HEK293 (cell line): ENCODE measurements at regions not wholly inside any gene's neighbourhood (a gene's known extent, or its start where the extent isn't known, plus 50 kb on each side); places are given as distances from the start of the nearest gene placed in this dataset.

ENCODE experiments used
- CTCF ChIA-PET: fragments of 350-600 bp; formaldehyde crosslinking; extraction: SDS; loops from one replicate; lab custom pipeline; 2021; ENCODE audit warnings: antibody characterized with exemption; lab: Yijun Ruan, JAX
- POLR2A ChIA-PET: fragments of 300-600 bp; formaldehyde crosslinking; extraction: SDS; loops from one replicate; lab custom pipeline; 2020; ENCODE audit warnings: antibody characterized with exemption, inconsistent platforms; lab: Yijun Ruan, JAX
- H3K27ac ChIP-seq: fragments of 200-500 bp; sonication (Bioruptor generic); 2 replicates; pipeline ENCODE4 v1.5.1; 2014; ENCODE audit warnings: low read depth, low read length, control low read depth, inconsistent platforms; ENCODE audit errors: extremely low read depth
- H3K36me3 ChIP-seq, 2 experiments: fragments of 200-500 bp in 1 of 2; sonication (Bioruptor generic) in 1 of 2; 1 replicate in 1 of 2; 2 replicates in 1 of 2; pipeline ENCODE4 v1.5.1; 2014 to 2017; ENCODE audit warnings: inconsistent platforms in 2 of 2, low read length in 2 of 2; ENCODE audit not compliant: control insufficient read depth in 2 of 2, insufficient read depth in 1 of 2
- H3K4me1 ChIP-seq: fragments of 200-500 bp; sonication (Bioruptor generic); 2 replicates; pipeline ENCODE4 v1.5.1; 2014; ENCODE audit warnings: mild to moderate bottlenecking, low read length, inconsistent platforms; ENCODE audit not compliant: control insufficient read depth, insufficient read depth
- H3K4me3 ChIP-seq: 2 replicates; pipeline ENCODE4 v1.5.1; 2011; ENCODE audit warnings: low read depth, mild to moderate bottlenecking, control low read depth, low read length, moderate library complexity
- H3K9me3 ChIP-seq: fragments of 200-500 bp; sonication (Bioruptor generic); 2 replicates; pipeline ENCODE4 v1.5.1; 2014; ENCODE audit warnings: low read depth, low read length, inconsistent platforms; ENCODE audit not compliant: control insufficient read depth, insufficient read depth
- EGR2 ChIP-seq: fragments of 450-650 bp; formaldehyde crosslinking; IDR thresholded peaks from 2 replicates; pipeline ENCODE4 v1.5.1; 2016; ENCODE audit warnings: low read depth, missing biosample characterization, missing genetic modification characterization
- INSM2 ChIP-seq: fragments of 450-650 bp; formaldehyde crosslinking; IDR thresholded peaks from 2 replicates; pipeline ENCODE4 v1.5.1; 2016; ENCODE audit warnings: missing biosample characterization, missing genetic modification characterization
- PRDM6 ChIP-seq: fragments of 450-650 bp; formaldehyde crosslinking; IDR thresholded peaks from 2 replicates; pipeline ENCODE4 v1.5.1; 2017; ENCODE audit warnings: missing biosample characterization, missing genetic modification characterization
- SCRT2 ChIP-seq: fragments of 450-650 bp; formaldehyde crosslinking; IDR thresholded peaks from 2 replicates; pipeline ENCODE4 v1.5.1; 2016; ENCODE audit warnings: missing biosample characterization, missing genetic modification characterization
- ZNF140 ChIP-seq: fragments of 450-650 bp; formaldehyde crosslinking; IDR thresholded peaks from 2 replicates; pipeline ENCODE4 v1.5.1; 2016; ENCODE audit warnings: missing biosample characterization, missing genetic modification characterization
- ZNF214 ChIP-seq: fragments of 450-650 bp; formaldehyde crosslinking; IDR thresholded peaks from 2 replicates; pipeline ENCODE4 v1.5.1; 2017; ENCODE audit warnings: missing biosample characterization, mild to moderate bottlenecking, missing genetic modification characterization, borderline replicate concordance
- ZNF248 ChIP-seq: fragments of 450-650 bp; formaldehyde crosslinking; IDR thresholded peaks from 2 replicates; pipeline ENCODE4 v1.5.1; 2017; ENCODE audit warnings: missing biosample characterization, missing genetic modification characterization
- ZNF324 ChIP-seq: fragments of 450-650 bp; formaldehyde crosslinking; IDR thresholded peaks from 2 replicates; pipeline ENCODE4 v1.5.1; 2016; ENCODE audit warnings: missing biosample characterization, missing genetic modification characterization
- ZNF366 ChIP-seq: fragments of 450-650 bp; formaldehyde crosslinking; conservative IDR thresholded peaks from 2 replicates; pipeline ENCODE4 v1.5.1; 2016; ENCODE audit warnings: missing biosample characterization, missing genetic modification characterization
- ZNF513 ChIP-seq: fragments of 450-650 bp; IDR thresholded peaks from 2 replicates; pipeline ENCODE4 v1.5.1; 2018; ENCODE audit warnings: missing biosample characterization, missing genetic modification characterization
- ZNF514 ChIP-seq: fragments of 450-650 bp; formaldehyde crosslinking; IDR thresholded peaks from 2 replicates; pipeline ENCODE4 v1.5.1; 2016; ENCODE audit warnings: missing biosample characterization, missing genetic modification characterization
- ZNF530 ChIP-seq: fragments of 450-650 bp; formaldehyde crosslinking; IDR thresholded peaks from 2 replicates; pipeline ENCODE4 v1.5.1; 2016; ENCODE audit warnings: low read depth, missing biosample characterization, missing genetic modification characterization
- ZNF561 ChIP-seq: fragments of 450-650 bp; IDR thresholded peaks from 2 replicates; pipeline ENCODE4 v1.5.1; 2018; ENCODE audit warnings: missing biosample characterization, missing genetic modification characterization, borderline replicate concordance
- ZNF707 ChIP-seq: fragments of 450-650 bp; formaldehyde crosslinking; IDR thresholded peaks from 2 replicates; pipeline ENCODE4 v1.5.1; 2016; ENCODE audit warnings: missing biosample characterization, missing genetic modification characterization
- ZNF768 ChIP-seq: fragments of 450-650 bp; formaldehyde crosslinking; IDR thresholded peaks from 2 replicates; pipeline ENCODE4 v1.5.1; 2018; ENCODE audit warnings: missing biosample characterization, mild to moderate bottlenecking, missing genetic modification characterization
- ZNF843 ChIP-seq: fragments of 450-650 bp; formaldehyde crosslinking; IDR thresholded peaks from 2 replicates; pipeline ENCODE4 v1.5.1; 2016; ENCODE audit warnings: missing biosample characterization, missing genetic modification characterization
- TF ChIP-seq, protein P1 (sequence below): fragments of 450-650 bp; formaldehyde crosslinking; IDR thresholded peaks from 2 replicates; pipeline ENCODE4 v1.5.1; 2016; ENCODE audit warnings: missing biosample characterization, missing genetic modification characterization
- TF ChIP-seq, protein P2 (sequence below): IDR thresholded peaks from 2 replicates; pipeline ENCODE4 v1.6.1; 2011; ENCODE audit warnings: mild to moderate bottlenecking, low read depth, low read length, borderline replicate concordance
- TF ChIP-seq, protein P3 (sequence below): fragments of 450-650 bp; formaldehyde crosslinking; IDR thresholded peaks from 2 replicates; pipeline ENCODE4 v1.5.1; 2016; ENCODE audit warnings: missing biosample characterization, missing genetic modification characterization
- TF ChIP-seq, protein P4 (sequence below): fragments of 450-650 bp; formaldehyde crosslinking; IDR thresholded peaks from 2 replicates; pipeline ENCODE4 v1.5.1; 2016; ENCODE audit warnings: missing biosample characterization, missing genetic modification characterization

GRCh38 chr3:16715281-16715680, 110.1 kb upstream of the DAZL start:
- Histone ChIP-seq H3K4me3 (no peak overlapping the region), H3K9me3 (no peaks in the 10 kb centered on the region), H3K27ac (no peak overlapping the region), H3K36me3 (no peaks in the 10 kb centered on the region), H3K4me1 (no peaks in the 10 kb centered on the region)
- ChIA-PET CTCF (no interaction called here), POLR2A (no interaction called here)
- TF ChIP-seq, protein P1, sequence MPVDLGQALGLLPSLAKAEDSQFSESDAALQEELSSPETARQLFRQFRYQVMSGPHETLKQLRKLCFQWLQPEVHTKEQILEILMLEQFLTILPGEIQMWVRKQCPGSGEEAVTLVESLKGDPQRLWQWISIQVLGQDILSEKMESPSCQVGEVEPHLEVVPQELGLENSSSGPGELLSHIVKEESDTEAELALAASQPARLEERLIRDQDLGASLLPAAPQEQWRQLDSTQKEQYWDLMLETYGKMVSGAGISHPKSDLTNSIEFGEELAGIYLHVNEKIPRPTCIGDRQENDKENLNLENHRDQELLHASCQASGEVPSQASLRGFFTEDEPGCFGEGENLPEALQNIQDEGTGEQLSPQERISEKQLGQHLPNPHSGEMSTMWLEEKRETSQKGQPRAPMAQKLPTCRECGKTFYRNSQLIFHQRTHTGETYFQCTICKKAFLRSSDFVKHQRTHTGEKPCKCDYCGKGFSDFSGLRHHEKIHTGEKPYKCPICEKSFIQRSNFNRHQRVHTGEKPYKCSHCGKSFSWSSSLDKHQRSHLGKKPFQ (tag by site-specific recombination), result no peak
- TF ChIP-seq ZNF530 (tag by site-specific recombination), result no peak
- no peak for TF ChIP-seq ZNF514
- TF ChIP-seq ZNF513 (tag by site-specific recombination), result no peak
- TF ChIP-seq, protein P2, sequence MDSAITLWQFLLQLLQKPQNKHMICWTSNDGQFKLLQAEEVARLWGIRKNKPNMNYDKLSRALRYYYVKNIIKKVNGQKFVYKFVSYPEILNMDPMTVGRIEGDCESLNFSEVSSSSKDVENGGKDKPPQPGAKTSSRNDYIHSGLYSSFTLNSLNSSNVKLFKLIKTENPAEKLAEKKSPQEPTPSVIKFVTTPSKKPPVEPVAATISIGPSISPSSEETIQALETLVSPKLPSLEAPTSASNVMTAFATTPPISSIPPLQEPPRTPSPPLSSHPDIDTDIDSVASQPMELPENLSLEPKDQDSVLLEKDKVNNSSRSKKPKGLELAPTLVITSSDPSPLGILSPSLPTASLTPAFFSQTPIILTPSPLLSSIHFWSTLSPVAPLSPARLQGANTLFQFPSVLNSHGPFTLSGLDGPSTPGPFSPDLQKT, result no peak
- no peak for TF ChIP-seq ZNF140
- TF ChIP-seq INSM2 (tag by site-specific recombination), result no peak
- no peak for TF ChIP-seq ZNF366 (tag by site-specific recombination)
- no peak for TF ChIP-seq ZNF843 (tag by site-specific recombination)
- TF ChIP-seq ZNF768 (tag by site-specific recombination), result no peak

- CTCF ChIA-PET, result no interaction called here
- Histone ChIP-seq H3K4me1 (no peaks in the 10 kb centered on the region), H3K9me3 (no peaks in the 10 kb centered on the region), H3K36me3 (no peaks in the 10 kb centered on the region), H3K4me3 (no peak overlapping the region), H3K27ac (no peak overlapping the region)
- TF ChIP-seq ZNF324 (tag by site-specific recombination), result no peak
- no peak for TF ChIP-seq ZNF561 (tag by site-specific recombination)
- TF ChIP-seq PRDM6, result no peak
- TF ChIP-seq INSM2 (tag by site-specific recombination), result no peak
- TF ChIP-seq ZNF707 (tag by site-specific recombination), result no peak
- TF ChIP-seq, protein P3, sequence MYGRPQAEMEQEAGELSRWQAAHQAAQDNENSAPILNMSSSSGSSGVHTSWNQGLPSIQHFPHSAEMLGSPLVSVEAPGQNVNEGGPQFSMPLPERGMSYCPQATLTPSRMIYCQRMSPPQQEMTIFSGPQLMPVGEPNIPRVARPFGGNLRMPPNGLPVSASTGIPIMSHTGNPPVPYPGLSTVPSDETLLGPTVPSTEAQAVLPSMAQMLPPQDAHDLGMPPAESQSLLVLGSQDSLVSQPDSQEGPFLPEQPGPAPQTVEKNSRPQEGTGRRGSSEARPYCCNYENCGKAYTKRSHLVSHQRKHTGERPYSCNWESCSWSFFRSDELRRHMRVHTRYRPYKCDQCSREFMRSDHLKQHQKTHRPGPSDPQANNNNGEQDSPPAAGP, result no peak
- TF ChIP-seq SCRT2 (tag by site-specific recombination), result no peak
- TF ChIP-seq, protein P4, sequence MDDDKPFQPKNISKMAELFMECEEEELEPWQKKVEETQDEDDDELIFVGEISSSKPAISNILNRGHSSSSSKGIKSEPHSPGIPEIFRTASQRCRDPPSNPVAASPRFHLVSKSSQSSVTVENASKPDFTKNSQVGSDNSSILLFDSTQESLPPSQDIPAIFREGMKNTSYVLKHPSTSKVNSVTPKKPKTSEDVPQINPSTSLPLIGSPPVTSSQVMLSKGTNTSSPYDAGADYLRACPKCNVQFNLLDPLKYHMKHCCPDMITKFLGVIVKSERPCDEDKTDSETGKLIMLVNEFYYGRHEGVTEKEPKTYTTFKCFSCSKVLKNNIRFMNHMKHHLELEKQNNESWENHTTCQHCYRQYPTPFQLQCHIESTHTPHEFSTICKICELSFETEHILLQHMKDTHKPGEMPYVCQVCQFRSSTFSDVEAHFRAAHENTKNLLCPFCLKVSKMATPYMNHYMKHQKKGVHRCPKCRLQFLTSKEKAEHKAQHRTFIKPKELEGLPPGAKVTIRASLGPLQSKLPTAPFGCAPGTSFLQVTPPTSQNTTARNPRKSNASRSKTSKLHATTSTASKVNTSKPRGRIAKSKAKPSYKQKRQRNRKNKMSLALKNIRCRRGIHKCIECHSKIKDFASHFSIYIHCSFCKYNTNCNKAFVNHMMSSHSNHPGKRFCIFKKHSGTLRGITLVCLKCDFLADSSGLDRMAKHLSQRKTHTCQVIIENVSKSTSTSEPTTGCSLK (tag by site-specific recombination), result no peak
- TF ChIP-seq ZNF514, result no peak
- TF ChIP-seq EGR2 (tag by site-specific recombination), result no peak
- no peak for TF ChIP-seq ZNF248 (tag by site-specific recombination)
- no peak for TF ChIP-seq ZNF214 (tag by site-specific recombination)
- POLR2A ChIA-PET, result no interaction called here
Observed at GRCh38 chr3:16719426-16719825, 114.2 kb upstream of the DAZL start.
